Middle frontal gyrus (tissue), 1 donor: ENCODE measurements at regions not wholly inside any gene's neighbourhood (a gene's known extent, or its start where the extent isn't known, plus 50 kb on each side); places are given as distances from the start of the nearest gene placed in this dataset.
"Not testable (repeated sequence)": the region's sequence is repeated elsewhere in the genome, so short reads cannot be mapped to it uniquely, and the experiment has no call there.

Source experiments
- DNase-seq: peaks from one replicate; pipeline ENCODE4 v3.0.0-alpha.2; 2015; ENCODE audit warnings: low spot score; ENCODE audit errors: extremely low spot score

DNA sequence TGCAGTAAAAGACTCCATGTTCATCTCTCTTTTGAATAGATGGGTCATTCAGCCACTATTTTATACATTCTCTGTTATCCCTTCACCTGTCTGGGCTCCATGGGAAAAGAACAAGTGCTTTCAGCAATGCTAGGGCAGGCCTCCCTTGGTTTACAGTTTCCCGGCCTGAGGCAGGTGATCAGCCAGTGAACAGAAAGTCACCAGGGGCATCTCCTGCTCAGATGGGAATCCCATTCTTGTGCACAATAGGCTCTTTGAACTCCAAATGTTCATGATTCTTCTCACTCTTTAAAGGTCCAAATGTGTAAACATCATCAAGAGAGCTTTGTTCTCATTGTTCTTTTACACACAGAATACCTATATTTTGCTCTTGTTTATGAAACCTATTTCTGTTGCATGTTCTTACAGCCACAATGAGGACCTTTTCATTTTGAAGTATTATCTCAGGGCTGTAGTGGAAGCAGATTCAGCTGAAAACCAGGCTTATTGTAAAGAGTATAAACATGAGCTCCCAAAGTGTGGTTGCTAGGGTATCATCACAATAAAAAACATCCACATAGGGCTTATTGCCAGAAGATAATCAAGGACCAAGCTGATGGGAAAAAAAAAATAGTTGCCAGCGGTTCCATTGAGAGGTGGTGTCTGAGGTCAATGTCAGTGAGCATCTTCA lies 267.1 kb upstream of the SGK1 start:
- no peak for DNase-seq

DNA sequence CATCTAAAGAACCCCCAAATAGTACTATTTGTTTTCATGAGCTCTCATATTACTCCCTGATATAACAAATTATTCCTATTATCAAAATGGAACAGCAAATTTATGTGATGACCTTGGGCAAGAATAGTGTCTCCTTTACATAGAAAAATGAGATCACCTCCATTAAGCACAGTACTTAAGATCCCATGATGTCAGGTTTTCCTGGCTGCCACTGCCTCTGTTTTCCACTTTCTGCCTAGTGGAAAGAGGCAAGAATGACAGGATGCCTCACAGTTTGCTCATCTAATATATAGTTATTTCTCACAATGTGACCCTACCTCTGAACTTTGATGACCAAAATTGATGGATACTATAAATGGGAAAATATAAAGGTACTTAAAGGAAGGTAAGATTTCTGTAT lies 260.1 kb upstream of the SGK1 start:
- no peak for DNase-seq

DNA sequence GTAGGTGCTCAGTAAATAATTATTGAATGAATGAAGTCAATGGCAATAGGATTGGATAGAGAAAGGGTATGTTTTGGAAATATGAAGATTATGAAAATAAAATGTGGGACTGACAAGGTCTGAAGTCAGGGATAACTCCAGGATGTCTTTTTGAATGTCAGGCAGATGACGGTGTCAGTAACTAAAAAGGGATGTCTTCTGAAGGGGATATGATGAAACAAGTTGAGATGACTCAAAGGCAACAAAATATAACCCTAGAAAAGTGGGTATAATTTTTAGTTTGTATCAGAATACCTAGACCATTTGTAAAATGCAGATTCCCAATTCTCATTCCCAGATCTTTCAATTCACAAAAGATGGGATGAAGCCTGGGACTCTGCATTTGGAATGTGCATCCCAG lies 257.3 kb upstream of the SGK1 start:
- no peak for DNase-seq

DNA sequence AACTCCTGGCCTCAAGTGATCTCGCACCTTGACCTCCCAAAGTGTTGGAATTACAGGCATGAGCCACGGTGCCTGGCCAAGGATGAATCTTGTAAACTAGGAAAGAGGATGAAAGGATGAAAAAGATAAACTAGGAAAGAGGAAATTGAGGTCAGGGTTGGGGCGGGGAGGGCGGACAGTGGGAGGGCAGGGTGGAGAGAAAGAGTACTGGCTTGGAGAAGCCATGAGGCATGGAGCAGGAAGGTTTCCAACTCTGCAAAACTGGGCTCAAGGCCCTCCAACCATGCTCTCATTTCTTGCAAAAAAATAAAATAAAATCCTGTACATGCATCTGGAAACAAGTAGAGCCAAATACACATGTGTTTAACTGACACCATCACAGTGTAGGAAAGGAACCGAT lies 256.6 kb upstream of the SGK1 start:
- DNase-seq = no peak

DNA sequence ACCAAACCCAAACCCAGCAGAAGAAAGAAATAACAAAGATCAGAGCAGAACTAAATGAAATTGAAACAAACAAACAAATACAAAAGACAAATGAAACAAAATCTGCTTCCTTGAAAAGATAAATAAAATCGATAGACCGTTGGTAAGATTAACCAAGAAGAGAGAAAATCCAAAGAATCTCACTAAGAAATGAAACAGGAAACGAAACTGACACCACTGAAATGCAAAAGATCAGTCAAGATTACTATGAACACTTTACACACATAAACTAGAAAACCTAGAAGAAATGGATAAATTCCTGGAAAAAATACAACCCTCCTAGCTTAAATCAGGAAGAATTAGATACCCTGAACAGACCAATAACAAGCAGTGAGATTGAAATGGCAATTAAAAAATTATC lies 252.1 kb upstream of the SGK1 start:
- DNase-seq = not testable (repeated sequence)

DNA sequence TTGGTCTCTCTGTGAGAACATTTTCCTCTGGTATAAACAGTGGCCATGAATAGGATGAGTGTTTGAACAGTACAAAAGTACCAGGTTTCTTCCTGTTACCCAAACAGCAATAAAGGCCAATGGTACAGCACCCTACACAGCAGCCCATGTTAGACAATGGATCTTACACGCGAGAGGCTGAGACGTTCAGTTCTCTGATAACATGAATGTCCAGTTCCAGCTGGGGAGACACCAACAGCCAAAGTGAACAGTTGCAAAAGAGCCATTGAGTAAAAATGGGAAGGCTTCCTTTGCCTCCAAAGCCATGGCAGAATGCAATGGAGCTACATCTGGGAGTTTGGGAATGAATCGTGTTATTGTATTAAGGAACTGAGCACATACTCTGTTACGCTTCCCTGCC lies 246.8 kb upstream of the SGK1 start:
- DNase-seq = peak; percentile 86

DNA sequence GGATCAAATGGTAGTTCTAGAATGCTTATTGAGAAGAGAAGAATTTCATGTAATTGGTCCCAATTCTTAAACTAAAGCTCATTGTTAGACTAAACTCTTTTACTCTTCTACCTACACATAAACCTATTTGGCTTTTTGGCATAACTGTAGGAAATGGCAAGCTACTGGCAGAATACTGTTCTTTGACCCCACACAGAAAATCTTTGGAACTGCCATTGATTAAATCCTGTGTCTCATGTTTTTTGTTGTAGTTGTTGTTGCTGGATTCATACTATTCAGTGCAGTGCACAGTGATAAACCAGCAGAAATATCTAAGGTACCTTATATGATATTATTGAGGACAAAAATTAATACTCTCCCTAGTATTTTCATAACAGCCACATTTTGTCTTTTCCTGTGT lies 242.1 kb upstream of the SGK1 start:
- no peak for DNase-seq

DNA sequence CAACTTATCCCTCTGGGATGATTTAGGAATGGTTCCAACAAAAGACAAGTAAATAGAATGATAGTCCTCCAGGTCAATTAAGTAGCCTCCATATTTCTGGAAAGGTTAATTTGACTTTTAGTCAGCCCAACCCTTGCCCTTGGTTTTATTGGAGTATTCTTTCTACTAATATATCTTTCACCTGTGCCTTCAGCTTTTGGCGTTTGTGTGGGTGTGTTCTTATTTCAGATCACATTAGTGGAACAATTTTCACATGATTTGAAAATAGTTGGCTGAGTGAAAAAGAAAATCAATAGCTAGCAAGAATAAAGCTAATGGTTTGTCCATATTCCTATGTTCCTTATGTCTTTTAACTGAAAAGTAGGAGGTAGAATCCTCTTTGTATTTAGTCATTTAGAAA lies 239.6 kb upstream of the SGK1 start:
- DNase-seq = no peak

DNA sequence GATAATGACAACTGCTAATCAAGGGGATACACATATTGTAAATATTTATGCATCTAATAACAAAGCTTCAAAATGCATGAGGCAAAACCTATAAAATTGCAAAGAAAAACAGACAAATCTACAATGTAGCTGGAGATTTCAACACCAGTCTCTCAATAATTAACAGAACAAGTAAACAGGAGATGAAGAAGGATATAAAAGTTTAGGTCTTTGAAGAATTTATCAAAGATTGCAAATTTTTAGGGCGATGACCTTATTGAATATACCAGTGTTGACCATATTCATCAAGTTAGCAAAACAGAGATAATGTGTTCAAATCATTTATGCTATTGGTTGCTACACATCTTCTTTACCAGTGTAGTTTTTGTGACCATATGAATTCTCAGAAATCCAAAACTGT lies 237.8 kb upstream of the SGK1 start:
- DNase-seq = no peak

DNA sequence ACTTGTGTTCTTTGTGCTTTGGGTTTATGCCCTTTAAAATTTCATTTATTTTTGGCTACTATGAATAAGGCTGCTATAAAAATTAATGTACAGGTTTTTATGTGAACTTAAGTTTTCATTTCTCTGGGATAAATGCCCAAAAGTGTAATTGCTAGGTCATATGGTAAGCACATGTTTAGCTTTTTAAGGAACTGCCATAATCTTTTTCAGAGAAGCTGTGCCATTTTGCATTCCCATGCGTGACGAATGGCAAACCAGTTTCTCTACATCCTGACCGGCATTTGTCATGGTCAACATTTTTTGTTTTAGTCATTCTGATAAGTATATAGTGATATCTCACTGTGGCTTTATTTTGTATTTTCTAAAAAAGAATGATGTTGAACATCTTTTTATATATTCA lies 236.0 kb upstream of the SGK1 start:
- DNase-seq = no peak

DNA sequence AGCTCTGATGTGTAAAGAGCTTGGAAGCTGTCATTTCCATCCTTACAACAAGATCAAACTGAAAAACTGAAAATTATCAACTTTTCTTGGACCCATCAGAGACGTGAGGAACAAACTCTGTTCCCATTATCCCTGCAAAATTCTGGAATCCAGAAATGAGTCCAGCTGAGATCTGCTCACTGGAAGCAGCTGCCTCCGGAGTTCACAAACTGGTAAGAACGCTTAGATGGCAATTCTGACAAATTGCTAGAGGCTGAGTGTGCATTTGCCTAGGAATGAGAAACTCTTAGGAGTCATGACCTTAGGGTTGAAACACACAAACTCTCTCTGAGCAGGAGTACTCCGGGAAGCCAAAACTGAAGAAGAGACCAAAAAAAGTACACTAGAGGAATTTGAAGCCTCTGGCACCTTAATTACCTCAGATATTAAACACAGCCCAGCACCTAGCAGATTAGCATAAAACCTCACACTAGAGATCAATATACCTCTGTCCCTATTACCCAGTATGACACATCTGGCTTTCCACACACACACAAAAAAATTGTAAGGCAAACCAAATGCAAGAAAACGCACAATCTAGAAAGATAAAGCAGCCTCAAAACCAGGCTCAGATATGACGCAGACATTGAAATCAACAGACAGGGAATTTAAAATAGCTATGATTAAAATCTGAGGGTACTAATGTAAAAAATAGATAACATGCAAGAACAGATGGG lies 233.5 kb upstream of the SGK1 start:
- no peak for DNase-seq

DNA sequence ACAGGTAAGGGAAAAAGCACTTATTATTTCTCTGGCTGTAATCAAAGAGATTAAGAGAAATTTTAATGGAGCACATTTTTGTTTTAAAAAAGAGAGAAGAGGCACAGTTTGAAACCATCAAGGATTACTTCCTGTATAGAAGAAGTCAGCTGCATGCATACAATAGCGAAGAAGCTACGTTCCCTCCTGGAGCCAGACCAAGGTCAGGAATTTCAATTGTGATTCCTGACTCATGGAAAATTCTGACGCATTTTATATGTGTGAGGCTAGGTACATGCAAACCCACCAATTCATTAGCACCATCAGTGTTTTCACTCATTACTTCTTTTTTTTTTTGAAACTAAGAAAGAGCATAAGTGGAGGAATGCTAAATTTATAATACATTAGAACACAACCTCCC lies 232.7 kb upstream of the SGK1 start:
- no peak for DNase-seq

DNA sequence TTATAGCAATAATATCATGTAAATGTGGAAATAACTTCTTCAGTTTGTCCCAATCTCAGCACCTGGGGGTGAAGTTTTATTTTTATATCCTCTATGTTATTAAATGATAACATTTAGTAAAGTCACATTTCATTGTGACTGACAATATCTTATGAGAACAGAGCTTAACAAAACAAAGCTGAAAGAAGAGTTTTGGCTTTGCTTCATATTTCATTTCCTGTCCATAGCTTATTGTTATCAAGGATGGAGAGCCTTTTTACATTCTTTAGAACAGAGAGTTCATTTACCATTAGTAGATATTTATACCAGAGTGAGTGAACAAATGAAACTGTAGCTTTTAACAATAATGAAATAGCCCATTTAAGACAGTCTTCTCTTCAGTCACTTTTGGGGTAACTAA lies 231.9 kb upstream of the SGK1 start:
- DNase-seq = no peak

DNA sequence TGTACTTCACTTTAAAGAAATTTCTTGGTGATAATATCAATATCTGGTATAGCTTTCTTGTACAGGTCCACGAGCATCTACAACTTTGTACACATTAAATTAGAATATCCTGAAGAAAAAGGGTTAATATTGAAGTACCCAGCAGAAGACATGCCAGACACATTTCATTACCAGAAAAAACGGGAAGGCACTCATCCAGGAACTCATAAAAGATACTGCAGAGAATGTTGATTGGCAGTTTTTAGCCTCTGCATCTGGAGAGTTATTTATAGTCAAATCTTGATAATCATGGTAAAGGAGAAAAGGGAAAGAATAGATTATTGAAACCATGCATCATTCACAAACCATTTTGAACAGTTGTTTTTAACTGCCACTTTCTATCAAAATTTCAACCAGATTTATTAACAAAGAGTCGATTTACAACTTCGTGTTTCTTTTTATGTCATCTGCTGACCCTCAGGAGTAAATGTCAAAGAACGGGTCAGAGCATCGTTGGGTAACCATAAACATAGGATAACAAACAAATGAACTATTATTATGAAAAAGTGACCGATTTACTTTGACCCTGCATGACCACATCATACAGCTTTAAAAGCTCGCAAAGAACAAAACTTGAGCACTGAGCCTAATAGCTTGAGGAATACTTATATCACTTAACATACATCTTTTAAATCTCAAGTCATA lies 229.2 kb upstream of the SGK1 start:
- DNase-seq = no peak

DNA sequence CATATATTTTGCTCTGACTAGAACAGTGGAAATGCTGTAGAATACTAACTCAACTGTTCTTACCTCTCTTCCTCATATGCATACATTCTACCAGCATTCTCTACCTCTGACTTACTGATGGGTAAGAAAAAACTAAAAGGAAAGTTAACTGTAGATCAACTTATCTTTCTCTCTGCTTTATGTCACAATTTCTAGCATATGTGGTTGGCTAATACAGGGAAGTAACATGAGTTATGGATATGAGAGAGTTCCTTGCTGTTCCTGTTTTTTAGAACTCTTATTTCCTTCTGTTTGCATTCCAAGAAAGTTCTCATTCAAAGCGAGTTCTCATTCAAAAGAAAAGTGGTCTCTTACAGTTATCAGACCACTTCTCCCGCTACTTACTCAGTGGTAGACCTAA lies 226.8 kb upstream of the SGK1 start:
- DNase-seq = no peak

DNA sequence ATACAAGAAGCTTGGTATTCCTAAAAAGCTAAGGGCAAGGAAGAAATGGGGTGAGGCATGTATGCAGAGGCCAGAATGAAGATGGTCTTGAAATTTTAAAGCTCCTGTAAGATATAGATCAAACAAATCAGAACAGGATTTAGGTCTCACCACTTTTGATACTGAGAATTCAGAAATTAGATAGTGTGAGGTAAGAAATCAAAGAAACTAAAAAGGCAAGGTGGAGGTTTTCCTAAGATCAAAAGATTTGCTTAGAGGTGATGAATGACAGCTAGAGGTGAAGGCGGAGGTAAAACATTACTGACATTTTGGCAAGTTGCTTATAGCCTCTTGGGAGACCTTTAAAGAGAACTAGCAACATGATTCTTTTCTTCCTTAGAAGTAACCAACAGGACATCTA lies 225.2 kb upstream of the SGK1 start:
- no peak for DNase-seq

DNA sequence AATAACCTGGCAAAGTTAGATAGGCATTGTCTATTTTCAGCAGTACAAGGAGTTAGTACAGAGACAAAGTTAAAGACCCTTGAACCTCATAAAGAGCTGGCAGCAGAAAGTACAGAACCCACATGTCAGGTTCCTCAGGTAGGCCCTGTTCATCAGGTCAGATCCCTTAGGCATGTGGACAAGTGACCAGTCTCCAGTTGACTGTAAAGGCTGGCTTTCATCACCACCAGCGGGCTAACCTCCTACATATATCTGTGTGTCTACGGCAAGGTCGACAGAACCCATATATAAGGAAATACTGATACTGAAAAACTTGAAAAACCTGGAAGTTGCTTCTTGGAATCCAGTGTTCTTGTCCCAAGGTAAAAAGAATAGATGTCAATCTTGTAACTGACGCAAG lies 223.1 kb upstream of the SGK1 start:
- no peak for DNase-seq

DNA sequence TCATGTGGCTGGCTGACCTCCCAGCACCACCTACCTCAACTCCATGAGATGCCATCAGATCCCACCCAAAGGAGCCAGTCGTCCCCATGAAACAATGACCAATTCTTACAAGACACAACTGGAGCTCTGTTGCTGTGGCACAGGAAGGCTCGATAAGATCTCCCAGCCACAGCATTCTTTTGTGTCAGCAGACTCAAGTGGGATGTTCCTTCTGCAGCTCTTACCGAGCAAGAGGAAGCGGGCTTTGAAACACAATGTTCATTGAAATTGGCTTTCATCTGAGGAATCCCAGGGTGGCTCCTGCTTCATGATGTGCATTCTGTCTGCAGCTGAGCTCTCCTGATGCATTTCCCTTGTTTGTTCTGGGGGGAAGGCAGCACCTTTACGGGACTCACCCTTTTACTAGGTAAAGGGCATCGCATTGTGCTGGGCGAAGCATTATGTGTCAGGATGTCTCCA lies 222.0 kb upstream of the SGK1 start:
- DNase-seq = no peak

DNA sequence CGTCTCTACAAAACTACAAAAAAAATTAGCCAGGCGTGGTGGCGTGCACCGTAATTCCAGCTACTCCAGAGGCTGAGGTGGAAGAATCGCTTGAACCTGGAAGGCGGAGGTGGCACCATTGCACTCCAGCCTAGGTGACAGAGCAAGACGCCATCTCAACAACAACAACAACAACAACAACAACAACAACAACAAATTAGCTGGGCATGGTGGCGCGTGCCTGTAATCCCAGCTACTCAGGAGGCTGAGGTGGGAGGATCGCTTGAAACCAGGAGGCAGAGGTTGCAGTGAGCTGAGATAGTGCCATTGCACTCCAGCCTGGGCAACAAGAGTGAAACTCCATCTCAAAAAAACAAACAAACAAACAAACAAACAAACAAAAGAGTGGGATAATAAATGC lies 219.9 kb upstream of the SGK1 start:
- DNase-seq = not testable (repeated sequence)

DNA sequence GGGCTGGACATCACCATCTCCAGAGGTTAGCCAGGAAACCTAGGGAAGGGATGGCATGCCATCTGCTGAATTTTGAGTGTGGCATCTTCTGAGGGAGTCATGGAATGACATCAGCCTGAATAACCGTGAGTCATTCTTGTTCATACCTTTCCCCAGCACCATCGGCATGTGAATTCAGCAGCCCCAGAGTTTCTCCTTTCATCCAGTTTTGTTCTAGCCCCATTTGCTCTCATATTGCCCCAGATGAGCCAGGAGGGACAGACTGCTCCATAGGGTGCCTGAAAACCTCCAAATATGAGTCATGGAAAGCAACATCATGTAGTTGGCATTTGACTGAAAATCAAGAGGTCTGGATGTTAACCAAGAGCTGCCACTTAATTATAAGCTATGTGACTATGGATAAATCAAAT lies 219.2 kb upstream of the SGK1 start:
- DNase-seq = no peak

DNA sequence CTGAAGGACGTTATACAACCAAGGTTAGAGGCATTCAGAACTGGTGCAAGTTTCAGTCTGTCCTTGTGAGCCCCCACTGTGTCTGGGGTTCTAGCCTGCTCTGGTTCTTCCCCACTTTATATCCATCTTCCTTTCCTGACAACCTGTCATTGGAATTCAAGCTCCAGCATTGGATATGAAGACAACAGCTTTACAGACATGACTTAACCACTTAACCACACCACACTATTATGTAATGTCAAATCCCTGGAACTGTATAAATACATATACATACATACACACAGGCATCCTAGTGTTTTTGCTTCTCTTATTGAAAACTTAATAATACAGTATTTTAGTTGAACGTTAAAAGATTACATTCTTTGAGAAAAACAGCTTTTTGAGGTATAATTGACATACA lies 217.9 kb upstream of the SGK1 start:
- DNase-seq = no peak

DNA sequence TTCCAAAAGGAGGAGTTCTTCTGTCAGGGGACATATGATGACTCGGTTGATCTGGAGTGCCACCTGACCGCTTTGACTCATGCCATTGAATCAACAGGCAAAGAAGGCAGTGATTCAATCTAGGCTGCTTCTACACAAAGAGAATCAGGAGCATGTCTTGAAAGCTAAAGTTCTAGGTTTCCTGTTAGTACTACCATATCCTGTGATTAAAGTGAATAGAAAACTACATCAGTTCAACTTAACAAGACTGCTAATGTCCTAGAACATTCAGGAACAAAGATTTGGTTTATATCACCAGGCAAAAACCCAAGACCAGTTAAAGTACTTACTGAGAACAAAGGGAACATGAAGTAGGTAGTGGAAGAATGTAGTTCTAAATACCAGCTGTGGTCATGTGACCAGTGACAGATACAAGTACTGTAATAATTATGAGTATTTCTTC lies 216.8 kb upstream of the SGK1 start:
- DNase-seq = no peak

DNA sequence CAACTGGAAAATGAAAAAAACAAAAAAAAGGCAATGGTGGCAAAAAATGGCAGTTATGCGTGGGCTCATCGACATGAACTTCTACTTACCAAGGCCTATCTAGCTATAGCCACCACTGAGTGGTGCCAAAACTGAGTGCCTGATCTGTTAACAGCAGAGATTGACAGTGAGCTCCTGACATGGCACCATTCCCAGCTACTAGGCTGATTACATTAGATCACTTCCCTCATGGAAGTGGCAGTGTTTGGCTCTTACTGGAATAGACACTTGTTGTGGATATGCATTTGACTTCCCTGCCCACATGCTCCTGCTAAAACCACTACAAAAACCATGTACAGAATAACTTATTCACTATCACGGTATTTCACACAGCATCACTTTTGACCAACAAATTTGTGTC lies 216.1 kb upstream of the SGK1 start:
- DNase-seq = no peak
